Epithelial cell of proximal tubule (primary cell): ENCODE measurements at regions not wholly inside any gene's neighbourhood (a gene's known extent, or its start where the extent isn't known, plus 50 kb on each side); places are given as distances from the start of the nearest gene placed in this dataset.

Source experiments
- DNase-seq: peaks from one replicate; pipeline ENCODE4 v3.0.0-alpha.2; 2011; ENCODE audit warnings: low read depth
- H3K4me3 ChIP-seq: 2 replicates; pipeline ENCODE4 v1.5.1; 2011; ENCODE audit warnings: low read depth, mild to moderate bottlenecking, low read length
- TF ChIP-seq, protein P1 (sequence below): conservative IDR thresholded peaks from 2 replicates; pipeline ENCODE4 v1.5.1; 2012; ENCODE audit warnings: low read depth, mild to moderate bottlenecking, low read length

- no peak for DNase-seq
- TF ChIP-seq, protein P1, sequence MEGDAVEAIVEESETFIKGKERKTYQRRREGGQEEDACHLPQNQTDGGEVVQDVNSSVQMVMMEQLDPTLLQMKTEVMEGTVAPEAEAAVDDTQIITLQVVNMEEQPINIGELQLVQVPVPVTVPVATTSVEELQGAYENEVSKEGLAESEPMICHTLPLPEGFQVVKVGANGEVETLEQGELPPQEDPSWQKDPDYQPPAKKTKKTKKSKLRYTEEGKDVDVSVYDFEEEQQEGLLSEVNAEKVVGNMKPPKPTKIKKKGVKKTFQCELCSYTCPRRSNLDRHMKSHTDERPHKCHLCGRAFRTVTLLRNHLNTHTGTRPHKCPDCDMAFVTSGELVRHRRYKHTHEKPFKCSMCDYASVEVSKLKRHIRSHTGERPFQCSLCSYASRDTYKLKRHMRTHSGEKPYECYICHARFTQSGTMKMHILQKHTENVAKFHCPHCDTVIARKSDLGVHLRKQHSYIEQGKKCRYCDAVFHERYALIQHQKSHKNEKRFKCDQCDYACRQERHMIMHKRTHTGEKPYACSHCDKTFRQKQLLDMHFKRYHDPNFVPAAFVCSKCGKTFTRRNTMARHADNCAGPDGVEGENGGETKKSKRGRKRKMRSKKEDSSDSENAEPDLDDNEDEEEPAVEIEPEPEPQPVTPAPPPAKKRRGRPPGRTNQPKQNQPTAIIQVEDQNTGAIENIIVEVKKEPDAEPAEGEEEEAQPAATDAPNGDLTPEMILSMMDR, result no peak
- H3K4me3 ChIP-seq, result no peak overlapping the region
Observed at GRCh38 chr3:144429719-144430121, 458.1 kb downstream of the DIPK2A start.

GRCh38 chr3:144431134-144431533, 459.5 kb downstream of the DIPK2A start:
- TF ChIP-seq, protein P1, result no peak
- no peak overlapping the region for H3K4me3 ChIP-seq
- no peak for DNase-seq

- DNase-seq, result no peak
- TF ChIP-seq, protein P1, result no peak
- no peak overlapping the region for H3K4me3 ChIP-seq
Observed at GRCh38 chr3:144433006-144433405, 461.4 kb downstream of the DIPK2A start.

- DNase-seq, result no peak
- TF ChIP-seq, protein P1, result no peak
- no peak overlapping the region for H3K4me3 ChIP-seq
Observed at GRCh38 chr3:144437989-144438388, 466.4 kb downstream of the DIPK2A start.

DNA sequence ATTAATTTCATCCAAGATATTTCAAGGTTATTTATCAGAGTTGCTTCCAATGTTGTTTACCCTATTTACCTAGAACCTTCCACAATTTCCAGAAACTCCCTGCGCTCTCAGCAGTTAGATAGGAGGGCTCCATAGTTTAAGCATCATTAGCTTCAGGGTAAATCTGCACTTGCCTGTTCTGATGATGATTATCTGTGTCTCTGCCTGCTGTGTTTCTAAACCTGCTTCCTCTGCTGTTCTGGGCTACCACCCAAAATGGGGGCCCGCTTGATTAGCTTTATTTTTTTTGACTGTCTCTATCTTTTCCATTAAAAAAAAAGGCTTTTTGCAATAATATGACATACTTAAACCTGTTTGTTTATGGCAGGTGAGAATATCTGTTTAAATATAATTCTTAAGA, 472.4 kb downstream of the DIPK2A start:
- no peak for DNase-seq
- TF ChIP-seq, protein P1, result no peak
- no peak overlapping the region for H3K4me3 ChIP-seq

DNA sequence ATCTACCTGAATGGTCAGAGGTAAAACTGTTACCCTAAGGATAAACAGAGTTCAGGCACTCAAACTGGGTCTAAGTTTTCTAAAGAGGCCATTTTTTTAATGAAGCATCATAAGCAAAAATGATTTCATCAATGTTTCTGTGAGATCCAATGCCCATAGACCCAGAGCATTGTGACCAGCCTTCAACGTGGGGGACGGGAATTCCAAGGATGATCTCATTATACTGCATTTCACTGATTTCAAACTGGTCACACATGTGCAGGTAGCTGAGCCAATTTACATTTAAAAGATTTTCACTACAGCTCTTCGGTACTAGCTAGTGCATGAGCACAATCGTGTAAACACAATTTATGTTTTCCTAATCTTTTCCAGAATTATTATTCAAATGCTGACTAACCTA, 472.9 kb downstream of the DIPK2A start:
- DNase-seq, result no peak
- no peak overlapping the region for H3K4me3 ChIP-seq
- TF ChIP-seq, protein P1, result no peak

GRCh38 chr3:144455841-144456440, 484.3 kb downstream of the DIPK2A start:
- DNase-seq, result no peak
- H3K4me3 ChIP-seq, result no peak overlapping the region
- TF ChIP-seq, protein P1, result no peak
